ENCODE measurements at regions not wholly inside any gene's neighbourhood (a gene's known extent, or its start where the extent isn't known, plus 50 kb on each side); places are given as distances from the start of the nearest gene placed in this dataset.

- no peak for DNase-seq (ENCODE audit: low read depth in 2 of 2)
Measured at GRCh38 chr4:62898115-62898514, 1511.1 kb downstream of the TECRL start.

GRCh38 chr4:62896721-62897120 is 1512.5 kb downstream of the TECRL start:
- no peak for DNase-seq (ENCODE audit: low read depth in 2 of 2)

GRCh38 chr4:62881901-62882300 is 1527.3 kb downstream of the TECRL start:
- no peak for DNase-seq (ENCODE audit: low read depth in 2 of 2)

GRCh38 chr4:62881210-62881609 is 1528.0 kb downstream of the TECRL start:
- no peak for DNase-seq (ENCODE audit: low read depth in 2 of 2)

GRCh38 chr4:62872856-62873255 is 1536.4 kb downstream of the TECRL start:
- no peak for DNase-seq (ENCODE audit: low read depth in 2 of 2)

- DNase-seq (ENCODE audit: low read depth in 2 of 2), result no peak
Measured at GRCh38 chr4:62871078-62871477, 1538.2 kb downstream of the TECRL start.

GRCh38 chr4:62870451-62870850 is 1538.8 kb downstream of the TECRL start:
- no peak for DNase-seq (ENCODE audit: low read depth in 2 of 2)

GRCh38 chr4:62865261-62865660 is 1544.0 kb downstream of the TECRL start:
- no peak for DNase-seq (ENCODE audit: low read depth in 2 of 2)

GRCh38 chr4:62849696-62850095 is 1559.6 kb downstream of the TECRL start:
- no peak for DNase-seq (ENCODE audit: low read depth in 2 of 2)

- no peak for DNase-seq (ENCODE audit: low read depth in 2 of 2)
Measured at GRCh38 chr4:62835631-62836030, 1573.6 kb downstream of the TECRL start.

GRCh38 chr4:62822306-62822705 is 1586.9 kb downstream of the TECRL start:
- DNase-seq (ENCODE audit: low read depth in 2 of 2), result no peak

- DNase-seq (ENCODE audit: low read depth in 2 of 2), result no peak
Measured at GRCh38 chr4:62816566-62816965, 1592.7 kb downstream of the TECRL start.

GRCh38 chr4:62814510-62815047 is 1594.7 kb downstream of the TECRL start:
- no peak for DNase-seq (ENCODE audit: low read depth in 2 of 2)

GRCh38 chr4:62806816-62807215 is 1602.4 kb downstream of the TECRL start:
- DNase-seq (ENCODE audit: low read depth in 2 of 2), result no peak

- no peak for DNase-seq (ENCODE audit: low read depth in 2 of 2)
Measured at GRCh38 chr4:62804075-62804474, 1603.9 kb downstream of the ADGRL3 start.

- no peak for DNase-seq (ENCODE audit: low read depth in 2 of 2)
Measured at GRCh38 chr4:62797221-62797620, 1597.1 kb downstream of the ADGRL3 start.

- DNase-seq (ENCODE audit: low read depth in 2 of 2), result no peak
Measured at GRCh38 chr4:62791386-62791785, 1591.3 kb downstream of the ADGRL3 start.

GRCh38 chr4:62771983-62772557 is 1571.9 kb downstream of the ADGRL3 start:
- DNase-seq (ENCODE audit: low read depth in 2 of 2), result no peak

- no peak for DNase-seq (ENCODE audit: low read depth in 2 of 2)
Measured at GRCh38 chr4:62740296-62740695, 1540.2 kb downstream of the ADGRL3 start.

GRCh38 chr4:62717154-62717553 is 1517.0 kb downstream of the ADGRL3 start:
- no peak for DNase-seq (ENCODE audit: low read depth in 2 of 2)

- DNase-seq (ENCODE audit: low read depth in 2 of 2), result no peak
Measured at GRCh38 chr4:62711575-62711974, 1511.4 kb downstream of the ADGRL3 start.

- no peak for DNase-seq (ENCODE audit: low read depth in 2 of 2)
Measured at GRCh38 chr4:62709618-62710252, 1509.6 kb downstream of the ADGRL3 start.

GRCh38 chr4:62706423-62706822 is 1506.3 kb downstream of the ADGRL3 start:
- DNase-seq (ENCODE audit: low read depth in 2 of 2), result no peak
